DMS79 treated with DMSO at 0.1 percent for 48 hours (cell line): ENCODE measurements at regions not wholly inside any gene's neighbourhood (a gene's known extent, or its start where the extent isn't known, plus 50 kb on each side); places are given as distances from the start of the nearest gene placed in this dataset.

Experiments used
- DNase-seq: peaks from one replicate; lab custom pipeline; 2025; lab: John Stamatoyannopoulos, UW

DNA sequence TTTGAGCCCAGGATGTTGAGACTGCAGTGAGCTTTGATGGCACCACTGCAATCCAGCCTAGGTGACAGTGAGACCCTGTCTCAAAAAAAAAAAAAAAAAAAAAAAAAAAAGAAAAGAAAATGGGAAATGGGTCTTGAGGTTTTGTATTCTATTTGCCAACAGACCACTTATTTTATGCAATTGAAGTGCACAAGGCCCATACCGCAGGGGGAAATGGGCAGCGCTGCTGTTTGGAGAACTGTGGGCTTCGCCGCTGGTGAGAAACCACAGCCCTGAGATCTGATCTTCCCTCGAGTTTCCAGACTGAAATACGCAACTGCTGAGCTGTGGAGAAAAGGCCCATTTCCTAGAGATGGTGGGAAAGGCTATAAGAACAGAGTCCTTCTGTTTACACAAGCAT is 512.0 kb downstream of the TCERG1L start:
- no peak for DNase-seq

DNA sequence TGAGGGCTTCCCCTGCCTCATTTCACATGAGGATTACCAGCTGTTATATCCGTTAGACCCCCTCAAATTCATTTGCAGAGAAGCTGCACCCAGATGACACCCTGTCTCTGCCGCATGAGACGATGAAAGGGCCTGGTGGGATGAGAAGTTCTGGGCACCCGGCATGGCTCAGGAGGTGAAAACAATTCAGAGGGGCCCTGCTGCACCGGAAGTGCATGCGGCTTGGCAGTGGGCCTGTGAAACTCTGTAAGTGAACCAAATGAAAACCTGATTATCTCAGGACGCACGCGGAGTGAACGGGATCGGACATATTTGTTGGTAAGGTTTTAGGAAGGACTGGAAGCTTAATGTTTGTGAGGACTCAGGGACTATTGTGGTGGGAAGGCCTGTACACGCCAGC is 511.2 kb downstream of the TCERG1L start:
- no peak for DNase-seq

DNA sequence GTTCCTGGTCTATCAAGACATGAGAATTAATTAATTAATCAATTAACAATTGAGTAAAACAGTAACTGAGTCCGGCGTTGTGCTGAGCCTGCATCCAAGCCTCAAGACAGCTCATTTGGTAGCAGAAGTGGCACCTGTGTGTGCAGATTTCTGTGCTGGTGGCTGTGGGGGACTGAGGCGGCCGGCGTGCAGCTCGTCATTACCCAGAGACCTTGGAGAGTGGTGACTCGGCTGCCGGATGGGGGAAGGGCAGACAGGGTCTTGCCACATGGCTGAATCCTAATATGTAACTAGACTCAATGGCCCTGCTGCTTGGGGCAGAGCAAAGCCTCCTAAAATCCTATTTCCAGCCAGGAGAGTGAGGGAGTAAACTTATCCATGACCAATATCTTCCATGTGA is 510.2 kb downstream of the TCERG1L start:
- no peak for DNase-seq

DNA sequence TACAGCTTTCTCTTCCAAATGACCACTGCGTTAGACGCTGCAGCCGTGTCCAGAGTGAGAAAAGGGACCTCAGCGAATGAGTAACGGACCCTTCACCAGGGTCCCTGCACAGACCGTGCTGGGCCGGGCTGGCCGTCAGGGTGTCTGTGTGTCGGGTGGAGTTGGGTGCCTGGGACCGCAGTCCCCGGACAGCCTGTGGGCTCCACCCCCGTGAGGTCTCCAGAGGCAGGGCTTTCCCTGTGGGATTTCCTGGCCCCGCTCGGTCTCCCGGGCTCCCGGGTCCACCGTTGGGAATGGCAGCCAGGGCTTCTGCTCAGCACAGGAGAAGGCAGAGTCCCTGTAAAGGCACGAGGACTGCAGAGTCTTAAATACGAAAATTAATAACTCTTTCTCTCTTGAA is 509.7 kb downstream of the TCERG1L start:
- no peak for DNase-seq

DNA sequence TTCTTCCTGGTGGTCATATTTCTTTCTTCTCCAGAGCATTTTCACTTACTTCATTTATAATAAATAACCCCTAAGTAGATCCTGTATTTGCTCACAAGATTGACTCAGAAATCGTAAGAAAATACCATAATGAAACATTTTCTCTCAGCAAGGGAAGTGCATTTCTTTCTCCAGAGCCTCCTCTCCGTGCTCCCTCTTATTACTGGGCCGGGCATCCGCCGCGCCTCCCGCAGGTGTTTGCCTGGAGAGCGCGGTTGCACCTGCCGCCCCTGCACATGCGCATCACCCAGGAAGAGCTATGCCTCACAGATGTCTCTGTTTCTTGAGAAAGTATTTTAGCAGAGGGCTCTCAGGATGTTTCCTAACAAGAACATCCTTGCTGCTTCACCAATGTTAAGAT is 509.2 kb downstream of the TCERG1L start:
- DNase-seq = no peak

DNA sequence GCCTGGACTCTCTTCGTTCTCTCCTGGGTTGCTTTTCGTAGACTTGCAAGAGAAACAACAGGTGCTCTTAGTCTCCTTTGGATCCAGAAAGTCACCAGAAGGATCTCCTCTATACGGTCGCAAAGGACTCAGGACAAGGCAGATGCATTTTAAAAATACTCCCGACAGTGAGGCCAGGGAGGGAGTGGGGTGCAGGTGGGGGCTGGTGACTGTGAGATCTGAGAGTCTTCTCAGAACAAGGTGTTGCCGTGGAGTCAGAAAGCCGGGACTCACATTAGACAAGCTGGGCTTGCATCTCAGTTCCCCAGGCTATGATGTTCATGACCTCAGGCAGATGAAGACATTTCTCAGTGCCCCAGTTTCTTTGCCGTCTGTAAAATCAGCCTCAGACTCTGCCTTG is 507.2 kb downstream of the TCERG1L start:
- DNase-seq = no peak

DNA sequence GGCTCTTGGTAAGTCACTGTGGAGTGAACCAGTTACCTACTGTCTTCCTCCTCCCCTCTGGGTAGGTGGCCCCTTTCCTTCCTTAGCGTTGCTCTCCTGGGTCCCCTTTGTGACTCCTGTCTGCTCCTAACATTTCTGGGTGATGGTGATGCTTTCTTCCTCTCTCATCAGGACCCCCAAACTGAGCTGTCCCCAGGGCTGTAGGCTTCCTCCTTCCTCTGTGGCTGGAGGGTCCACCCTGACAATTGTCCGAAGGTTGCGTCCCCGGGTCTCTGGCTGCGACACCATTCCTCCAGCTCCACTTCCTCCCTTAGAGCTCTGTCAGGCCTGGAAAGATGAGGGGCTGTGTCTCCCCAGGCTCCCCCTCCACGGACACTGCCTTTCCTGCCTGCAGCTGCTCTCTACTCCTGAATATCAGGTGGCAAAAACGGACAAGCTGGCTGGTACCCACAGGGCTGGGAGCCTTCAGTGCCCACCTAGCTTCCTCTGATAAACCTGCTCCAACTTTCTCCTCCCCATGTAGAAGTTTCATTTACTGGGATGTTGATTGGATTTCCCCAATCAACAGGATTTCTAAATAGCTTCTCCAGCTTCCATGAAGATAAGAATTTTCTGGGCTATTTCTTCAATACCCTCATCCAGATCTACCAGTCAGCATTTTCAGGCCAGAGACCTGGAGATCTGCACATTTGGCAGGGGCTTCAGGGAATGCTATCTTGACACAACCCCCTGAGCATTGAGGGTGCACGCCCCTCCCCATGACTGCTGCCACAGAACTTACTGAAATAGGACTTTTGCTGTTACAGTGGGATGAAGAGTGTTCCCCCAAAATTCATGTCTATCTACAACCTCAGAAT is 506.5 kb downstream of the TCERG1L start:
- no peak for DNase-seq

DNA sequence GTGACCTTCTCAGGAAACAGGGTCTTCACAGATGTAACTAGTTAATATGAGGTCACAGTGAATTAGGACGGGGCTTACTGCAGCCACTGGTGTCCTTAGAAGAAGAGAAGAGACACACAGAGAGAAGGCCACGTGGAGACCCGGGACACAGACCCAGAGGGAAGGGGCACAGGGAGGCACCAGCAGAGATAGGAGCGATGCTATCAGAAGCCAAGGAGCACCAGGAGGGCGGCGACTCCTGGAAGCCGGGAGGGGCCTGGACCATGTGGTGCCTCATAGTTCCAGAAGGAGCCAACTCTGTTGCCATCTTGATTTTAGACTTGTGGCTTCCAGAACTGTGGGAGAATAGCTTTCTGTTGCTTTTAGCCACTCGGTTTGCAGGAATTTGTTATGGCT is 505.9 kb downstream of the TCERG1L start:
- DNase-seq = no peak

DNA sequence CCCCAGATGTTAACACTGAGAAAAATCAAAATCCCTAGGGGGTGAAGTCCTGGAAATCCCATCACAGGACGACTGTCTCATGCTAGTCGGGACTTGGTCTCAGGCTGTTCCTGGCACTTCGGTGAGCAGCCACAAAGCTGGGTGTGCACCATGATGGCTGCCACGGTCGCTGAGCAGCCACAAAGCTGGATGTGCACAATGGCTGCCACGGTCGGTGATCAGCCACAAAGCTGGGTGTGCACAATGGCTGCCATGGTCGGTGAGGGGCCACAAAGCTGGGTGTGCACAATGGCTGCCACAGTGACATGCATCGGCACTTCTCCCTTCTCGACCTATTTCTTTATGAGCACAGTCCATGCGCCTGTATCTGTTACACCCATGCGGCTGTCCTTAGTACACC is 505.1 kb downstream of the TCERG1L start:
- no peak for DNase-seq

DNA sequence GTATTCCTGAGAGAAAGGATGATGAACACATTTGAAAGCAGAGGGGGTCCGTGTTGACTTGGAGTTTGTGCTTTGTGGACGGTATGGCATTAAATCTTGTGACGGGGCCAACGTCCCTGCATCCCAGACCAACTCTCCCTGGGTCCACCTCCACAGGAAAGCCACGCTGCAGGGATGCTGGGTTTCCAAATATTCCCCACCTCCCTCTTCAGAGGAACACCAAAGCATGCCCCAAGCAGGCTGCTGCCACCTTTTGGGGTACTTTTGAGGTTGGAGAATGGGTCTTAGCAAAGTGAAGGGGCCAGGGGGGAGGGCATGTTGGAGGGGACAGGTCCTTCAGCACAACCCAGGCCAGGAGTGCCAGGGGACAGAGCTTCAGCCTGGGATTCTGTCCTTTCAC is 504.4 kb downstream of the TCERG1L start:
- no peak for DNase-seq

DNA sequence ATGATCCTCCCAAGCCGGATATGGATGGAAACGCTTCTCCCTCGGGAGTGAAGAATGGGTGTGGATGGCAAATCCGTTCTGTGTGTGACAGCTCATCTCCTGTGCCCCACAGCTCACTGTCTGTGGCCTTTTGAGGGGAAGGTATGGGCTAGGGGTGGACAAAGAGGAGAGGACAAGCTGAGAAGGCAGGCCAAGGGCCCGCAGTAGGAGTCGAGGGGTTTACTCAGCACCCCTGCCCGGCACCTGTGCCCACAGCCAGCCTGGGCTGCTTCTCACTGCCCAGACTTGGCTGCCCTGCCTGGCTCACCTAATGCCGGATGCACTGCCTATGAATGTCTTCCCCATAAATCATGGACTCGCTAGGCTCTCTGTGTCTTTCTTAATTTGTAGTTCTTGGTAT is 503.8 kb downstream of the TCERG1L start:
- no peak for DNase-seq

DNA sequence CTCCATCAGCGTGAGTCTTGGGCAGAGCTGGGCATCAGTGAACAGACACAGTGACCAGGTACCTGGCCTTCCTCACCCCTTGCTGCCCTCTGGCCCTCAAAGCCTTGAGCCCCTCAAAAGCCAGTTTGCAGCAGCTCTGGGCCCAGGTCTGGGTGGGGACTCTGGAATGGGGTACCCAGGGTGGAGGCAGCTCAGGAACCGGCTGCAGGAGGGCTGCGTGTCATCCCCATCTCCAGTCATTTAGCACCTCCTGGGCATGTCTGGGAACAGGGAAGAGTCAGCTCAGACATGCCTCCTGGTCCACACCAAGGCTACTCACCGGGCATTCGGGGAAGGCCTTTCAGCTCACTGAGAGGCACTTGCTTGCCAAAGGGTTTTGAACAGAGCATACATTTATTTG is 503.3 kb downstream of the TCERG1L start:
- DNase-seq = no peak

DNA sequence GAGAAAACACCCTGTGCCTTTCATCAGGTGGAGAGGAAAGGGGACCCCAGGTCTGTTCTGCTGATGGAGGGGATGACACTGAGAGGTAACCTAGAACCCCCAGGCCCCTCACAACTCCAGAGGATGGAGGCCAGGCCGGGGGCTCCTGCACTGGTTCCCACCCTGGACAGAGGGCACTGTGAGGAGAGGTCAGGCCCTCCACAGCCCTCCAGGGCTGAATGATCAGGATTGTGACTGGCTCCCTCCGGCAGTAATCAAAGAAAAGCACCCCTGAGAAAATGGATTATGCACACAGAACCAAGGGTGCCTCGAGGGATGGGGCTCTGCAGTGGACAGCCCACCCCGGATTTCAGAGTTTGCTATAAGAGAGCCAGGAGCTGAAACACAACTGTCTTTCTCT is 502.8 kb downstream of the TCERG1L start:
- no peak for DNase-seq

DNA sequence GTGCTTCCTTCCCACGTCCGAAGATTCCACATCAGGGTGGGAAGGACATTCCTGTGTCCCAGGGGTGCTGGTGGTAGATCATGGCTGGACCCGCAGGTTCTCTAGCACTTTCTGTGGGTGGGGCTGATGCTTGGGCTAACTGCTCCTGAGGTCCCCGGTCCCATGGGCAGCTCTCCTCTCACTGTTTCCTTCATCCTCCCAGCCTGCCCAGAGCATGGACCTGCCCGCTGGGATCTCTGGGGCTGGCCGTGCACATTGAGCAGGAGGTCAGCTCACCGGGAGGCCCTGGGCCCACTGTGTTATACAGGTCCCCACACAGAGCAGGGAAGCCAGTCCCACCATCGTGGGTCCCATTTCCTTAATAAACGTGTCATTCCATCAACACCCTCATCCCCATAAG is 502.3 kb downstream of the TCERG1L start:
- no peak for DNase-seq

DNA sequence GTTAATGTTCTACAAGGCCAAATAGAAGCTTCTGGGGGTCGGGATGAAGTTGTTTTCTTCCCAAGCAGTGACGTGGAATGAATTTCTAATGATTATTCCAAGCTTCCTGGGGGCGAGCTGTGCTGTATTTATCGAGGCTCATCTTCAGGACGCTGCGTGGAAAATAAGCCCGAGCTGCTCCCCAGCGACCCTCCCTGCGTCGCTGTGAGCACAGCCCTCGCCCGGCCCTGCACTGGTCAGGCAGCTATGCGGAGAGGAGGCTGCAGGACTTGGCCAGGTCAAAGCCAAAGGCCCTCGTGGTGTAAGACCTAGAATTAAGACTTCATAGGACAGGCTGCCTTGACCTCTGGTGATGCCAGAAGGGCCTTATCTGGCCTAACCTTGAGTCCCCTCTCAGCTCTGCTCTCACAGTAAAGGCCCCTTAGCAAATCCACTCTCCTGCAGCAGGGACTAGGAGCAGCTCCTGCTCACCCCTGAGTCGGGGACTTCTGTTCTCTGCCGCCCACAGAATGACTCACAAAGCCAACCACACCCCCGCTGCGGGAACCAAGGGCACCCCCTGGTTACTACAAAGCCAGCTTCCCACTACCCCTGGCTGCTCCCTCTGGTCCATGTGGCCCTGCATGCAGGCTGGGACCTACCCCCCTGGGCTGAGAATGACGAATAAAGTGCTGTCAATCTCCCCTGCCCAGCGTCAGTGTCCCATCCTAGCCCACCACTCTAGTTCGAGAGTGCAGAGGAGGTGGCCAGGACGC is 501.6 kb downstream of the TCERG1L start:
- no peak for DNase-seq

DNA sequence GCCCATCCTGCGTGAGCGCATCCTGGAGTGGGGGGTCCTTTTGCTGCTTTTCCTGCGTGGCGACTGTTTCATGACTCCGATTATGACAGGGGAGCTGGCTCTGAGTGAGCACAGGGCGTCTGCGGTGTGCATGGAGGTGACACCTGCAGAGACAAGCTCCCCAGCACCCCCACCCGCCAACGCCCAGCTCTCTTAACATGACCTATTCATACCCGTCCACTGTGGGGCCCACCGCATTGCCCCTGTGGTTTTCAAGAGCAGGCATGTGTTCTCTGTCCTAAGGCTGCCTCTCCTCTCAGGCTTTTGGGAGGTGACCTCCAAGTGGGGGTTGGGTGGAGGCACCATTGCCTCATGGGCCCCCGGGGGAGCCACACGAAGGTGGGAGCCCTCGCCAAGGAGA is 500.7 kb downstream of the TCERG1L start:
- DNase-seq = no peak

DNA sequence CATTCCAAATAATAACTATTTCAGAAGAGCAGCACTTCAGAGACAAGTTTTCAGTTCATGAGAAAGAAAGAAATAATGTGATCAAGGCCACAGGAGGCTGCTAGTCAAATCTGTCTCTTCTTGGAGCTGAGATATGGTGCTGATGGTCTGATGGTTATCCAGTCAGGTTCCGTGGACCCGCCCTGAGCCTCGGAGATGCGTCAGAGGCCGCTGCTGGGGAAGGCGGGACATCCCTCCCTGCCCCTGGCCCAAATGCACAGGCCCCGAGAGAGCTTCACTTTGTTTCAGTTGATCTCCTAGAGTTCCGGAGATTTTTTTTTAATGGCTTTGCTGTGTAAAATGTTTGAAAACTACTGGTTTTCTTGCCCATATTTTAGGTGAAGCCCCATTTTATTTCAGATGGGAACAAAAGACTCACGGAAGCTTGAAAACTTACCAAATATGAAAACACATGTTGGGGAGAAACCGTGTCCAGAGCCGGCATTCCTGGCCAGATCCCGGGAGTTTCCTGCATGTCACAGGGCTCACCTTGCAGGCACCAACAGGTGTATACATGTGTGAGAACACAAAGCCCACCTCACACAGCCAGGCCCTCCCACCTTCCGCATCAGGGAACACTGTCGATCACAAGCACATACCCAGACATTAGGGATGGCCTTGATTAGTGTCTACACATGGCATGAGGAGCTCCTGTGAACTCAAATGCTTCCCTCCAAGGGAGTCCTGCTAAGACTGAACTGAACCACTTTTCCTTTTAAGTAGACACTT is 499.0 kb downstream of the TCERG1L start:
- DNase-seq = no peak

DNA sequence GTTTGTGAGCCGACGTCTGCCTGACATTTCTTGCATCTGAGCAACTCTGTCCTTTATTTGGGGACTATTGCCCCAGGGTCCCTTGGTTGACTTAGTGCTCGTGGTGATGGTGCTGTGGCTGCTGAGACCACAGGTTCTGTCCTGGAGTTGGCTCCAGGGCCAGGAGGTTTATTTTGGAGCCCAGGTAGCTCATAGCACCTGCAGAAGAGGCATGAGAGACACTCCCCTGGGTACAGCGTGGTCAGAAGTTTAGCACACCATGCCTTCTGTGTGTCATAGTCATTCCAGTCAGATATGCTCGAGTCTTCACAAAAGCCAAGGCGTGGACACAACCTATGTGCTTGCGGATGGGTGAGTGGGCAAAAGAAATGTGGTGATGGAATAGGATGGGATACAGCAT is 496.9 kb downstream of the TCERG1L start:
- no peak for DNase-seq

DNA sequence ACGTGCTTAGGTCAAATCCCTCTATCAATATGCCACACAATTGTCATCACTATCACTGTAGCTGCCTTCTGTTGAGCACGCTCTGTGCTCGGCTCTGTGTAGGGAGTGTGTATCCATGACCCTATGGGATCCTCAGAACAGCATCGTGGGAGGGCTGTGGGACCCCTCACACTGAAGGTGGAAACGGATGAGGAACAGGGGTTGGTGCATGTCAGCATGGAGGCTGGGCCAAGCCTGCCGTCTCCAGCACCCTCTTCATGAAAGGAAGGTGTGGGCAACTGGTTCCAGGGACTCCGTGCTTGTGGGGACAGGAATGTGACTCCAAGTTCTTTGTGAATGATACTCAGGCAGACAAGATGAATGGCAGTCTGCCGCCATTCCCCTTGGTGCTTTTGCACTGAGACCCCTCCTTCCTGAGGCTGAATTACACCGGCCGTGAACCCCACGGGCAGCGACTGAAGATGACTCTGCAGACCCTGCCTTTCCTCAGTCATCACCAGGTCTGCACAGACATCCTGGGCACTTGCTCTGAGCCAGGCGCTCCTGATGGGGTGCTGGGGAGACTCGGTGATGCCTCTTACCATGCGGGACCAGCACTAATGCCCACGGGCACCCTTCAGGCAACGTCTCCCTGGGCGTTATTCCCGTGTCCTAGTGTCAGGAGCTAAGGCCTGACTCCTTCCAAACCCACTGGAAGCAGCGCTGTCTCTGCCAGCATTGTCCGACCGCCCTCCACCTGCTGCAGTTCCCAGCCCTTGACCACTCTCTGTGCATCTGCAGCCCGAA is 495.2 kb downstream of the TCERG1L start:
- no peak for DNase-seq

DNA sequence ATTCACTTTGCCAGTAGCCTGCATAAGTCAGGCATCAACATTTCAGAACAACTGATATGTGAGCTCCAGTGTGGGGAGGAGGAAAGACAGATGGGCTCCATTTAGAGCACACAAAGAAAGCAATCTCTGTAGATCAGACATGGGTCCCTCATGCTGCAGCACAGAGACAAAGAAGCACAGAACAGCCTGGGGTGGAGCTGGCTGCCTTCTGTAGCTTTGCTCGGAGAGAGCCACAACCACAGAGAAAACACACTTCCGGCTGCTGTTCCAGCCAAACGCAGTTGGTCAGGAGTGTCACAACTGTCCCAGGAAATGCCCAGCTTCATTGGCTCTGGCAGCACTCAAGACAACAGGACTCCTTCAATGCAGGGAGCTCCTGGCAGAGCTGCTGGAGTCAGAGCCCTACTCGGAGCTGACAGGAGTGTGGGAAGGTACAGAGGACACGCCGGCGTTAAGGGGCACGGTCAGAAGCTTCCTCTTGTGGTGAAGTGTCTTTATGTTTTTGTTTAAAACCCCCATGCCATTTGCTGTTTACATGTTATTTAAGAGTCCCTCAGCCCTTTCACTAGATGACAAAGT is 494.4 kb downstream of the TCERG1L start:
- DNase-seq = no peak

DNA sequence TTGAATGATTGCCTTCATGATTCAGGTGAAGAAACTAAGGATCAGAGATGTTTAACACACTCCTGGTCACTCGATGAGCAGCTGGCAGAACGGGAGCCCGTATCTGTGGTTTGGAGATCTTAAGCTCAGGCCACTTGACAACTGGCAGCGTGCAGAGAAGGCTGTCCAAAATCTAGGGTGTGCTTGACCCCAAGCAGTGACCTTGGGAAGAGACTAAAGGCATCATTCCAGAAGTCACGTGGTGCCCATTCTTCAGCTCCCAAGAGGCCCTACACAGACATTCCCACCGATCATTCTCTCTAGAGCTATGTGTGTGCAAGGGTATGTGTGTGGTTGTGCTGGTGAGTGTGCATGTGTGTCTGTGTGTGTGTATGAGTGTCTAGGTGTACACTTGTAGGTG is 493.8 kb downstream of the TCERG1L start:
- no peak for DNase-seq
